ENCODE measurements at regions not wholly inside any gene's neighbourhood (a gene's known extent, or its start where the extent isn't known, plus 50 kb on each side); places are given as distances from the start of the nearest gene placed in this dataset.

DNA sequence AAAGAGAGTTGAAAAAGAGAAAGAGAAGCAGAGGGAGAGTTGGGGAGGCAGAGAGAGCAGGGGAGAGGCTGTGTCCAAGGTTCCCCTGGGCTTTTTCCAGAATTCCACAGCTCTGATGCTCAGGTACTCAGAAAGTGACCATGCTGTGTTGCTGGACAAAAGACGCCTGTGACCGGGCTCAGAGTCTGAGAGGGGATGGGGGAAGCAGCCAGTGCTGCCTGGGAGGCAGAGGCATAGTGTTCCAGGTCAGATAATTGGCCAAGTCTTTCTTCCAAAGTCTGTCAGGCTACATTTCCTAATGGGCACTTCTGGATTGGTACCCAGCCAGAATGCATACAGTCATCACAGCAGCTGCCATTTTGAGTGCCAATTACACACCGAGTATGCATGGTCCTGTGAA lies 86.1 kb downstream of the PTPRS start:
- no peak overlapping the region for H2AFZ ChIP-seq (ENCODE audit: low read depth, low read length)
- no peaks in the 10 kb centered on the region for H3K79me2 ChIP-seq (ENCODE audit: low read length)
- no peaks in the 10 kb centered on the region for H3K36me3 ChIP-seq (replicated peaks; ENCODE audit: low read depth, low read length)
- no peak overlapping the region for H3K4me2 ChIP-seq (ENCODE audit: low read length)
- peaks cover 7% of the 10 kb centered on the region; the same call in 1 of the 2 replicates for H3K27me3 ChIP-seq (ENCODE audit: low read depth, low read length)
- no peaks in the 10 kb centered on the region for H4K20me1 ChIP-seq (ENCODE audit: insufficient read depth, low read length)
- peaks cover 6% of the 10 kb centered on the region; the same call in 1 of the 2 replicates for H3K4me1 ChIP-seq (ENCODE audit: low read length)
- H3K9me3 ChIP-seq (ENCODE audit: insufficient read depth, low read length) = no peaks in the 10 kb centered on the region
- no peak for TF ChIP-seq EZH2phosphoT487 (IDR thresholded peaks at IDR 0.05; ENCODE audit: low read depth)
- no peak for TF ChIP-seq CTCF (IDR thresholded peaks at IDR 0.05; ENCODE audit: low read depth, low read length)
- H3K4me3 ChIP-seq (ENCODE audit: low read length) = no peak overlapping the region
- H3K9ac ChIP-seq (ENCODE audit: low read length) = no peak overlapping the region
- no peak overlapping the region for H3K27ac ChIP-seq (ENCODE audit: low read length)

- no peaks in the 10 kb centered on the region for H3K79me2 ChIP-seq (ENCODE audit: low read length)
- H3K27me3 ChIP-seq (ENCODE audit: low read depth, low read length) = peaks cover 7% of the 10 kb centered on the region; the same call in 1 of the 2 replicates
- no peak overlapping the region for H3K9ac ChIP-seq (ENCODE audit: low read length)
- H3K27ac ChIP-seq (ENCODE audit: low read length) = no peak overlapping the region
- no peak overlapping the region for H3K4me3 ChIP-seq (ENCODE audit: low read length)
- H2AFZ ChIP-seq (ENCODE audit: low read depth, low read length) = peak overlapping the region; percentile 53; the same call in 1 of the 2 replicates
- no peaks in the 10 kb centered on the region for H3K9me3 ChIP-seq (ENCODE audit: insufficient read depth, low read length)
- H4K20me1 ChIP-seq (ENCODE audit: insufficient read depth, low read length) = no peaks in the 10 kb centered on the region
- peaks cover 6% of the 10 kb centered on the region; the same call in 1 of the 2 replicates for H3K4me1 ChIP-seq (ENCODE audit: low read length)
- TF ChIP-seq CTCF (IDR thresholded peaks at IDR 0.05; ENCODE audit: low read depth, low read length) = no peak
- TF ChIP-seq EZH2phosphoT487 (IDR thresholded peaks at IDR 0.05; ENCODE audit: low read depth) = no peak
- no peaks in the 10 kb centered on the region for H3K36me3 ChIP-seq (replicated peaks; ENCODE audit: low read depth, low read length)
- H3K4me2 ChIP-seq (ENCODE audit: low read length) = no peak overlapping the region
Measured at GRCh38 chr19:5253406-5254110, 87.1 kb downstream of the PTPRS start.

DNA sequence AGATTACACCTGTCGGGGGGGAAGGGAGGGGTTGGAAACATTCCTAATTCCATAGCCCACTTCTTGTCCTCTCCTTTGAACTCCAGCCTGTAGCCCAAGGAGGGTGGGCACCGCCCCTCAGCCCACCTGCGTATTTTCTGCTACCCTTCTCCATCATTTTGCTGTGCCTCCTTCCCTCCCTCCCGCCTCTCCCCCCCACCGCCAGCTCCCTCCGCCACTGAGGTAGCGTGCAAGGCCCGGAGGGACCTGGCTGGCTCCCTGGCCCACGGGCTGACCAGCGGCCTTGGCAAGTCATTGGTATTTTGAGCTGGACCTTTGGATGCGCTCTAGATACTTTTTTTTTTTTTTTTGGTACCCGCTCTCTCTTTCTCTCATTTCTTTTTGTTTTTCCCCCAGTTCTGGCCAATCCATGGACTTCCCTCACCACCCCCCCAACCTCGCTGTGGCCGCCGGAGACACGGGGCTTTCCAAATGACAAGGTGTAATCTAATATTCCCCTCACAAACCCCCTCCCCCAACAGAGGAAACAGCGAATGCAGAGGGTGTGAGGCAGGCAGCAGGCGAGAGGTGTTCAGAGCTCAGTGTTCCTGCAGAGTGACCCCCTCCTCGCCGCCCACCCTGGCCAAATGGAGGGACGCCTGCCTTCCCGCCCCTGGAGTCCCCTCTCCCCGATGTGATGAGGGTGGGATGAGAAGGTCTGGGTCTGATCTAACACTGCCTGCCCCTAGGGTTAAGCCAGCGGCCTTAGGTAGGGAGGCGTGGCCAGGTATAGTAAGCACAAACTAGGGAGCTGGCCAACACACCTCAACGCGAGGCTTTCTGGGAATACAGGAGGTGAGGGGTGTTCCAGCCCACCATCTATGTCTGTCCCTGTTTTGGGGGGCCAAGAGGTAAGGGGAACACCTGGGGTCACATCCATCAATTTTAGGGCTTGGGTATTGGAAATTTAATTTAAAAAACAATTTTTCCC lies 89.2 kb downstream of the PTPRS start:
- H3K27me3 ChIP-seq (ENCODE audit: low read depth, low read length) = peaks cover 7% of the 10 kb centered on the region; the same call in 1 of the 2 replicates
- TF ChIP-seq EZH2phosphoT487 (IDR thresholded peaks at IDR 0.05; ENCODE audit: low read depth) = no peak
- TF ChIP-seq CTCF (IDR thresholded peaks at IDR 0.05; ENCODE audit: low read depth, low read length) = no peak
- no peak overlapping the region for H3K9ac ChIP-seq (ENCODE audit: low read length)
- no peaks in the 10 kb centered on the region for H4K20me1 ChIP-seq (ENCODE audit: insufficient read depth, low read length)
- H3K4me1 ChIP-seq (ENCODE audit: low read length) = peaks cover 6% of the 10 kb centered on the region; the same call in 1 of the 2 replicates
- H3K27ac ChIP-seq (ENCODE audit: low read length) = no peak overlapping the region
- no peaks in the 10 kb centered on the region for H3K9me3 ChIP-seq (ENCODE audit: insufficient read depth, low read length)
- H3K36me3 ChIP-seq (replicated peaks; ENCODE audit: low read depth, low read length) = no peaks in the 10 kb centered on the region
- no peak overlapping the region for H3K4me3 ChIP-seq (ENCODE audit: low read length)
- H3K4me2 ChIP-seq (ENCODE audit: low read length) = no peak overlapping the region
- H3K79me2 ChIP-seq (ENCODE audit: low read length) = no peaks in the 10 kb centered on the region
- no peak overlapping the region for H2AFZ ChIP-seq (ENCODE audit: low read depth, low read length)

Measured in OCI-LY3 (cell line).